ENCODE measurements at regions not wholly inside any gene's neighbourhood (a gene's known extent, or its start where the extent isn't known, plus 50 kb on each side); places are given as distances from the start of the nearest gene placed in this dataset.
"Not testable (repeated sequence)": the region's sequence is repeated elsewhere in the genome, so short reads cannot be mapped to it uniquely, and the experiment has no call there.

DNA sequence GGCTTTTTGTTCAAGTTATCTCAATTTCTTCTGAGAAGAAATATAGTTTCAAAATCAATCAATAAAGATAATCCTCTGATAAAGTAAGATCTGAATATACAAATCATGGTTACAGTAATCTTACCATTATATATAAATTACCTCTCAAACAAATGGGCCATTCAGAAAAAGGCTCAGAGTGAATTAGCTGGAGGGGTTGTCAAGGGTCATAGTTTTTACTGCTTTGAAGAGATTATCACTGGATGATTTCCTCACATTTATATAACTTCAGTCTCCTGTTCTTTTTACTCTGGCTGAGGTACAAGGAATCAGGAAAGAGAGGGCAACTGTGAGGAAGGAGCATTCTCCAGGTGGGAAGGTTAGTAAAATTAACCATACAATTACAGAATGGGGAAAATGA lies 148.6 kb upstream of the ELL2 start:
- H3K4me3 ChIP-seq: no peak overlapping the region
- H3K4me2 ChIP-seq: no peak overlapping the region
- no peaks in the 10 kb centered on the region for H3K9me3 ChIP-seq
- ATAC-seq (no peak), FAIRE-seq (no peak), DNase-seq (ENCODE audit: low read depth in 1 of 2, low spot score in 1 of 2) (no peak)
- ChIA-PET POLR2A (no interaction called here), CTCF (no interaction called here)
- no peak overlapping the region; a peak in 1 of 6 replicates for H3K27ac ChIP-seq
- no peak for TF ChIP-seq MAZ (IDR thresholded peaks at IDR 0.05; ENCODE audit: borderline replicate concordance, low read depth, low read length)
- no peak for TF ChIP-seq CBX8 (IDR thresholded peaks at IDR 0.05)
- no peak for TF ChIP-seq RARB (CRISPR knock-in tag; IDR thresholded peaks at IDR 0.05)
- TF ChIP-seq HEYL (CRISPR knock-in tag; IDR thresholded peaks at IDR 0.05): no peak
- TF ChIP-seq EP300 (IDR thresholded peaks at IDR 0.05): no peak
- no peak for TF ChIP-seq POLR2A (IDR thresholded peaks at IDR 0.05; ENCODE audit: low read length)
- TF ChIP-seq E2F6 (IDR thresholded peaks at IDR 0.05; ENCODE audit: borderline replicate concordance, low read depth): no peak
- TF ChIP-seq, protein P1, sequence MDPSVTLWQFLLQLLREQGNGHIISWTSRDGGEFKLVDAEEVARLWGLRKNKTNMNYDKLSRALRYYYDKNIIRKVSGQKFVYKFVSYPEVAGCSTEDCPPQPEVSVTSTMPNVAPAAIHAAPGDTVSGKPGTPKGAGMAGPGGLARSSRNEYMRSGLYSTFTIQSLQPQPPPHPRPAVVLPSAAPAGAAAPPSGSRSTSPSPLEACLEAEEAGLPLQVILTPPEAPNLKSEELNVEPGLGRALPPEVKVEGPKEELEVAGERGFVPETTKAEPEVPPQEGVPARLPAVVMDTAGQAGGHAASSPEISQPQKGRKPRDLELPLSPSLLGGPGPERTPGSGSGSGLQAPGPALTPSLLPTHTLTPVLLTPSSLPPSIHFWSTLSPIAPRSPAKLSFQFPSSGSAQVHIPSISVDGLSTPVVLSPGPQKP (IDR thresholded peaks at IDR 0.05; ENCODE audit: low read depth, low read length): no peak
- no peak for TF ChIP-seq HOXB5 (CRISPR knock-in tag; IDR thresholded peaks at IDR 0.05)
- no peak for TF ChIP-seq RCOR1 (IDR thresholded peaks at IDR 0.05; ENCODE audit: low read depth, low read length)
- no peak for TF ChIP-seq KDM5A (IDR thresholded peaks at IDR 0.05)
- no peak for TF ChIP-seq ZSCAN20 (CRISPR knock-in tag; IDR thresholded peaks at IDR 0.05)
- no peak for TF ChIP-seq ZC3H11A (IDR thresholded peaks at IDR 0.05)
- no peak for TF ChIP-seq PHF8 (IDR thresholded peaks at IDR 0.05; ENCODE audit: borderline replicate concordance, low read depth)
- TF ChIP-seq NFE2L2 (conservative IDR thresholded peaks at IDR 0.05; ENCODE audit: low read length): no peak
- no peak for TF ChIP-seq ESRRA (IDR thresholded peaks at IDR 0.05; ENCODE audit: borderline replicate concordance, low read length)
- no peak for TF ChIP-seq POLR2AphosphoS2 (conservative IDR thresholded peaks at IDR 0.05; ENCODE audit: low read length)
- TF ChIP-seq, protein P2, sequence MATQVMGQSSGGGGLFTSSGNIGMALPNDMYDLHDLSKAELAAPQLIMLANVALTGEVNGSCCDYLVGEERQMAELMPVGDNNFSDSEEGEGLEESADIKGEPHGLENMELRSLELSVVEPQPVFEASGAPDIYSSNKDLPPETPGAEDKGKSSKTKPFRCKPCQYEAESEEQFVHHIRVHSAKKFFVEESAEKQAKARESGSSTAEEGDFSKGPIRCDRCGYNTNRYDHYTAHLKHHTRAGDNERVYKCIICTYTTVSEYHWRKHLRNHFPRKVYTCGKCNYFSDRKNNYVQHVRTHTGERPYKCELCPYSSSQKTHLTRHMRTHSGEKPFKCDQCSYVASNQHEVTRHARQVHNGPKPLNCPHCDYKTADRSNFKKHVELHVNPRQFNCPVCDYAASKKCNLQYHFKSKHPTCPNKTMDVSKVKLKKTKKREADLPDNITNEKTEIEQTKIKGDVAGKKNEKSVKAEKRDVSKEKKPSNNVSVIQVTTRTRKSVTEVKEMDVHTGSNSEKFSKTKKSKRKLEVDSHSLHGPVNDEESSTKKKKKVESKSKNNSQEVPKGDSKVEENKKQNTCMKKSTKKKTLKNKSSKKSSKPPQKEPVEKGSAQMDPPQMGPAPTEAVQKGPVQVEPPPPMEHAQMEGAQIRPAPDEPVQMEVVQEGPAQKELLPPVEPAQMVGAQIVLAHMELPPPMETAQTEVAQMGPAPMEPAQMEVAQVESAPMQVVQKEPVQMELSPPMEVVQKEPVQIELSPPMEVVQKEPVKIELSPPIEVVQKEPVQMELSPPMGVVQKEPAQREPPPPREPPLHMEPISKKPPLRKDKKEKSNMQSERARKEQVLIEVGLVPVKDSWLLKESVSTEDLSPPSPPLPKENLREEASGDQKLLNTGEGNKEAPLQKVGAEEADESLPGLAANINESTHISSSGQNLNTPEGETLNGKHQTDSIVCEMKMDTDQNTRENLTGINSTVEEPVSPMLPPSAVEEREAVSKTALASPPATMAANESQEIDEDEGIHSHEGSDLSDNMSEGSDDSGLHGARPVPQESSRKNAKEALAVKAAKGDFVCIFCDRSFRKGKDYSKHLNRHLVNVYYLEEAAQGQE (IDR thresholded peaks at IDR 0.05): no peak
- no peak for TF ChIP-seq BCL3 (IDR thresholded peaks at IDR 0.05)
- H3K4me1 ChIP-seq: 0 out of 3 replicates have a peak, but pooled peaks cover 4% of the 10 kb centered on the region

GRCh38 chr5:96108629-96109028 lies 147.0 kb upstream of the ELL2 start:
- WGBS (ENCODE audit: missing lambda C conversion rate): 51% methylated on average over 9 of the region's 10 CpGs
- FAIRE-seq; DNase-seq (ENCODE audit: low read depth in 1 of 2, low spot score in 1 of 2); H3K9me3 ChIP-seq; ATAC-seq; H3K4me1 ChIP-seq; CTCF ChIA-PET; POLR2A ChIA-PET: not testable (repeated sequence)
- Histone ChIP-seq H3K4me2 (peak overlapping the region; percentile 47), H3K4me3 (peak overlapping the region; percentile 30; the same call in 2 of the 3 replicates), H3K27ac (peak overlapping the region; percentile 47 to 59; a peak in 4 of 6 replicates)

DNA sequence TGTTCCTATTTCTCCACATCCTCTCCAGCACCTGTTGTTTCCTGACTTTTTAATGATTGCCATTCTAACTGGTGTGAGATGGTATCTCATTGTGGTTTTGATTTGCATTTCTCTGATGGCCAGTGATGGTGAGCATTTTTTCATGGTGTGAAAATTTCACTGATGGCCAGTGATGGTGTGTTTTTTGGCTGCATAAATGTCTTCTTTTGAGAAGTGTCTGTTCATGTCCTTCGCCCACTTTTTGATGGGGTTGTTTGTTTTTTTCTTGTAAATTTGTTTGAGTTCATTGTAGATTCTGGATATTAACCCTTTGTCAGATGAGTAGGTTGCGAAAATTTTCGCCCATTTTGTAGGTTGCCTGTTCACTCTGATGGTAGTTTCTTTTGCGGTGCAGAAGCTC lies 142.2 kb upstream of the ELL2 start:
- H3K9me3 ChIP-seq; POLR2A ChIA-PET; H3K4me3 ChIP-seq; CTCF ChIA-PET; DNase-seq (ENCODE audit: low read depth in 1 of 2, low spot score in 1 of 2); H3K4me2 ChIP-seq; H3K4me1 ChIP-seq; H3K27ac ChIP-seq; ATAC-seq; FAIRE-seq: not testable (repeated sequence)
- WGBS (ENCODE audit: missing lambda C conversion rate): 88% methylated on average over 4 of the region's 4 CpGs

All from A549 (cell line).